Endodermal cell (in vitro differentiated cells): ENCODE measurements at regions not wholly inside any gene's neighbourhood (a gene's known extent, or its start where the extent isn't known, plus 50 kb on each side); places are given as distances from the start of the nearest gene placed in this dataset.

Source experiments
- DNase-seq: peaks from one replicate; pipeline ENCODE4 v3.0.0-alpha.2; 2017
- H3K27ac ChIP-seq: 2 replicates; pipeline ENCODE4 v1.5.1; 2013; ENCODE audit warnings: mild to moderate bottlenecking, low read depth, low read length, moderate library complexity
- H3K27me3 ChIP-seq: 2 replicates; pipeline ENCODE4 v1.6.1; 2013; ENCODE audit warnings: mild to moderate bottlenecking, low read length, moderate library complexity; ENCODE audit not compliant: insufficient read depth, control insufficient read depth, poor library complexity, severe bottlenecking
- H3K36me3 ChIP-seq: 2 replicates; pipeline ENCODE4 v1.7.0; 2013; ENCODE audit warnings: mild to moderate bottlenecking, low read length, moderate library complexity; ENCODE audit not compliant: control insufficient read depth, insufficient read depth
- H3K4me1 ChIP-seq: one replicate; pipeline ENCODE4 v1.7.0; 2013; ENCODE audit warnings: low read length; ENCODE audit not compliant: control insufficient read depth, insufficient read depth
- H3K4me3 ChIP-seq: 2 replicates; pipeline ENCODE4 v1.5.1; 2013; ENCODE audit warnings: mild to moderate bottlenecking, low read length, moderate library complexity
- H3K9ac ChIP-seq: 2 replicates; pipeline ENCODE4 v1.6.1; 2013; ENCODE audit warnings: mild to moderate bottlenecking, low read length, moderate library complexity; ENCODE audit not compliant: poor library complexity, severe bottlenecking; ENCODE audit errors: extremely low read depth
- H3K9me3 ChIP-seq: 2 replicates; pipeline ENCODE4 v1.6.1; 2013; ENCODE audit warnings: mild to moderate bottlenecking, low read length, moderate library complexity; ENCODE audit not compliant: control insufficient read depth
- H3K27ac Mint-ChIP-seq: 2 replicates; pipeline ENCODE4 v1.8.0; 2020; ENCODE audit warnings: mixed read lengths
- H3K27me3 Mint-ChIP-seq: 2 replicates; pipeline ENCODE4 v1.8.0; 2021; ENCODE audit warnings: mild to moderate bottlenecking, mixed read lengths; ENCODE audit not compliant: insufficient read depth
- H3K36me3 Mint-ChIP-seq: 2 replicates; pipeline ENCODE4 v1.8.0; 2020; ENCODE audit warnings: low read depth, mixed read lengths
- H3K4me1 Mint-ChIP-seq: 2 replicates; pipeline ENCODE4 v1.8.0; 2020; ENCODE audit warnings: mixed read lengths
- H3K4me3 Mint-ChIP-seq: 2 replicates; pipeline ENCODE4 v1.8.0; 2020; ENCODE audit warnings: mild to moderate bottlenecking, moderate library complexity, mixed read lengths
- H3K9me3 Mint-ChIP-seq: 2 replicates; pipeline ENCODE4 v1.8.0; 2020; ENCODE audit warnings: mild to moderate bottlenecking, mixed read lengths
- WGBS, 2 experiments: methylation state at CpG; one replicate each; pipeline versions ENCODE4 v1.1.5 to v1.1.7; 2013; ENCODE audit warnings: missing lambda C conversion rate in 2 of 2, mixed read lengths in 1 of 2; ENCODE audit not compliant: insufficient coverage in 1 of 2, insufficient read length in 1 of 2; 5-methylcytosine and 5-hydroxymethylcytosine counted together
- TF ChIP-seq, protein P1 (sequence below): fragments of 200-600 bp; sonication (generic); conservative IDR thresholded peaks from 2 replicates; pipeline ENCODE4 v1.5.0; 2021; ENCODE audit warnings: antibody characterized with exemption, mild to moderate bottlenecking

DNA sequence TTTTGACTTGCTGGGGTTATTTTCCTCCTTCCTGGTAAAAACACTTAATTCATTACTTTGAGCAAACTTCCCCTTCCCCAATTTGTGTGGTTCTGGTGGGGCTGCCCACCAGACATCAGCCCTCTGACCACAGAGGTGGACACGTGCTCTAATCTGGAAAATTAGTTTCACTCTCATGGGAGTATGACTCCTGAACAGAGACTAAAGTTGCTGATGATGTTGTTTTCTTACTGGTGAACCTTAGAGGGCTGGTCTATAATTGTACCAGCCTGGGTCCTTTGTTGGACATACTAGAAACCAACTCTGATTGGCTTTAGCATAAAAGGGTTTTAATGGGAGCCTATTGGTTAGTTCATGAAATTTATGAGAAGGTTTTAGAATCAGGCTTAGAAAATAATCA, 54.1 kb upstream of the ACYP2 start:
- Mint-ChIP-seq H3K27ac (no peak overlapping the region), H3K9me3 (peaks cover 28% of the 10 kb centered on the region), H3K4me3 (no peak overlapping the region), H3K27me3 (no peaks in the 10 kb centered on the region), H3K36me3 (peaks cover 12% of the 10 kb centered on the region), H3K4me1 (no peaks in the 10 kb centered on the region)
- Histone ChIP-seq H3K4me3 (no peak overlapping the region), H3K27me3 (no peaks in the 10 kb centered on the region), H3K36me3 (no peaks in the 10 kb centered on the region), H3K27ac (no peak overlapping the region), H3K9ac (no peak overlapping the region), H3K4me1 (no peaks in the 10 kb centered on the region), H3K9me3 (peaks cover 33% of the 10 kb centered on the region)
- TF ChIP-seq, protein P1, sequence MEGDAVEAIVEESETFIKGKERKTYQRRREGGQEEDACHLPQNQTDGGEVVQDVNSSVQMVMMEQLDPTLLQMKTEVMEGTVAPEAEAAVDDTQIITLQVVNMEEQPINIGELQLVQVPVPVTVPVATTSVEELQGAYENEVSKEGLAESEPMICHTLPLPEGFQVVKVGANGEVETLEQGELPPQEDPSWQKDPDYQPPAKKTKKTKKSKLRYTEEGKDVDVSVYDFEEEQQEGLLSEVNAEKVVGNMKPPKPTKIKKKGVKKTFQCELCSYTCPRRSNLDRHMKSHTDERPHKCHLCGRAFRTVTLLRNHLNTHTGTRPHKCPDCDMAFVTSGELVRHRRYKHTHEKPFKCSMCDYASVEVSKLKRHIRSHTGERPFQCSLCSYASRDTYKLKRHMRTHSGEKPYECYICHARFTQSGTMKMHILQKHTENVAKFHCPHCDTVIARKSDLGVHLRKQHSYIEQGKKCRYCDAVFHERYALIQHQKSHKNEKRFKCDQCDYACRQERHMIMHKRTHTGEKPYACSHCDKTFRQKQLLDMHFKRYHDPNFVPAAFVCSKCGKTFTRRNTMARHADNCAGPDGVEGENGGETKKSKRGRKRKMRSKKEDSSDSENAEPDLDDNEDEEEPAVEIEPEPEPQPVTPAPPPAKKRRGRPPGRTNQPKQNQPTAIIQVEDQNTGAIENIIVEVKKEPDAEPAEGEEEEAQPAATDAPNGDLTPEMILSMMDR = no peak
- DNase-seq = no peak
- 82% methylated on average over 1 of the region's 1 CpG; no CpG with 5 or more reads in 1 of the 2 experiments for WGBS, 2 experiments

DNA sequence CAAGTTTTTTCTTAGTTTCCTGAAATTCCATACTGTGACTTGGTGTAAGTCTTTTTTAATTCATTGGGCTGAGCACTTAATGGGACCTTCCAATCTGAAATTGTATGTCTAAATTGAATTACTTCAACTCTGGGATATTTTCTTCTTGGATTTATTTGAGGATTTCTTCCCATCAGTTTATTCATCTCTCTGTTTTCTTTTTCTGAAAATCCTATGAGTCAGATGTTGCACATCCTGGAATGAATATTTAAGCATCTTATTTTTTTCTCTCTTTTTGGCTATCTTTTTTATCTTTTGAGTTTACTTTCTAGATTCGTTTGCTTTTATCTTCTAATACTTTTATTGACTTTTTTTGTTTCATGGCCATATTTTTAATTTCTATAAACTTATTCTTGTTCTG, 55.4 kb upstream of the ACYP2 start:
- H3K4me1 ChIP-seq = no peaks in the 10 kb centered on the region
- no peak overlapping the region for H3K27ac ChIP-seq
- TF ChIP-seq, protein P1 = no peak
- no peak for DNase-seq
- H3K4me1 Mint-ChIP-seq = no peaks in the 10 kb centered on the region
- 89% methylated on average over 1 of the region's 1 CpG; no CpG with 5 or more reads in 1 of the 2 experiments for WGBS, 2 experiments
- H3K36me3 ChIP-seq = no peaks in the 10 kb centered on the region
- H3K9me3 ChIP-seq = peaks cover 40% of the 10 kb centered on the region
- no peaks in the 10 kb centered on the region for H3K27me3 ChIP-seq
- H3K9ac ChIP-seq = no peak overlapping the region
- peaks cover 12% of the 10 kb centered on the region for H3K36me3 Mint-ChIP-seq
- H3K27me3 Mint-ChIP-seq = no peaks in the 10 kb centered on the region
- no peak overlapping the region for H3K4me3 ChIP-seq
- peaks cover 34% of the 10 kb centered on the region for H3K9me3 Mint-ChIP-seq
- H3K4me3 Mint-ChIP-seq = no peak overlapping the region
- H3K27ac Mint-ChIP-seq = no peak overlapping the region

DNA sequence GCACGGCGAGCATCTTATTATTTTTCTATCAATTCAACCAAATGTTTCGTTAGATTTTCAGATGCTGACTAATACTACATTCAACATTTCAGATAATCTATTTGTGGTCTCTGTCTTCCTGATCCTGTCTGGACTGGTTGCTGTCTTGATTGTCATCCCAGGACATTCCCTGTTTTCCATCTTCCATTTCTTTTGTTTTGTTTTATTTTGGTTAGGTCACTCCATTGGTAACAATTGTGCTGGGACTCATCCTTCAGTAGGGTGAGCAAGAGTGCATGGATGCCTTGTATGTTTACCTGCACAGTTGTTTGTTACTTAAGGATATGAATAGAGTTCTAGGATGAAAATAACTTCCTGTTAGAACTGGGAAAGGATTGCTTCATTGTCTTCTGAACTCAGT, 55.9 kb upstream of the ACYP2 start:
- H3K27ac Mint-ChIP-seq = no peak overlapping the region
- WGBS, 2 experiments = 92 to 100% methylated on average over 3 of the region's 3 CpGs
- Histone ChIP-seq H3K36me3 (no peaks in the 10 kb centered on the region), H3K4me1 (no peaks in the 10 kb centered on the region), H3K9ac (no peak overlapping the region), H3K9me3 (peaks cover 40% of the 10 kb centered on the region), H3K27me3 (no peaks in the 10 kb centered on the region), H3K4me3 (no peak overlapping the region), H3K27ac (no peak overlapping the region)
- TF ChIP-seq, protein P1 = no peak
- peaks cover 12% of the 10 kb centered on the region for H3K36me3 Mint-ChIP-seq
- H3K27me3 Mint-ChIP-seq = no peaks in the 10 kb centered on the region
- no peak for DNase-seq
- H3K4me1 Mint-ChIP-seq = no peaks in the 10 kb centered on the region
- H3K4me3 Mint-ChIP-seq = no peak overlapping the region
- H3K9me3 Mint-ChIP-seq = peaks cover 34% of the 10 kb centered on the region
